Neutrophil (primary cell): ENCODE measurements at regions not wholly inside any gene's neighbourhood (a gene's known extent, or its start where the extent isn't known, plus 50 kb on each side); places are given as distances from the start of the nearest gene placed in this dataset.

ENCODE experiments used
- H3K27ac ChIP-seq: fragments of 200-600 bp; sonication (generic); 2 replicates; pipeline ENCODE4 v1.5.1; 2016; ENCODE audit warnings: mild to moderate bottlenecking, moderate library complexity
- H3K27me3 ChIP-seq: fragments of 200-600 bp; sonication (generic); 2 replicates; pipeline ENCODE4 v1.6.0; 2016; ENCODE audit warnings: mild to moderate bottlenecking
- H3K36me3 ChIP-seq: fragments of 200-600 bp; sonication (generic); 2 replicates; pipeline ENCODE4 v1.5.1; 2017
- H3K4me1 ChIP-seq, 2 experiments: fragments of 200-600 bp in 1 of 2; sonication (generic) in 1 of 2; 1 replicate in 1 of 2; 2 replicates in 1 of 2; pipeline versions ENCODE4 v1.5.1 to v1.6.1; 2013 to 2016; ENCODE audit warnings: low read depth in 1 of 2, low read length in 1 of 2, mild to moderate bottlenecking in 1 of 2, moderate library complexity in 1 of 2; ENCODE audit not compliant: control insufficient read depth in 1 of 2, insufficient read depth in 1 of 2
- H3K4me3 ChIP-seq, 2 experiments: fragments of 200-600 bp in 1 of 2; sonication (generic) in 1 of 2; 1 replicate in 1 of 2; 2 replicates in 1 of 2; pipeline ENCODE4 v1.5.1; 2013 to 2016; ENCODE audit warnings: low read depth in 1 of 2, low read length in 1 of 2, mild to moderate bottlenecking in 1 of 2, moderate library complexity in 1 of 2
- H3K9me3 ChIP-seq: fragments of 200-600 bp; sonication (generic); 2 replicates; pipeline ENCODE4 v1.5.1; 2016
- TF ChIP-seq, protein P1 (sequence below): fragments of 200-600 bp; sonication (generic); IDR thresholded peaks from 2 replicates; pipeline ENCODE4 v1.5.1; 2016; ENCODE audit warnings: antibody characterized with exemption

GRCh38 chr5:163993126-163993525, 487.7 kb downstream of the MAT2B start:
- no peak overlapping the region for H3K4me3 ChIP-seq
- H3K27ac ChIP-seq = no peak overlapping the region
- no peaks in the 10 kb centered on the region for H3K4me1 ChIP-seq
- H3K27me3 ChIP-seq = no peaks in the 10 kb centered on the region
- H3K36me3 ChIP-seq = no peaks in the 10 kb centered on the region
- H3K9me3 ChIP-seq = no peaks in the 10 kb centered on the region
- TF ChIP-seq, protein P1, sequence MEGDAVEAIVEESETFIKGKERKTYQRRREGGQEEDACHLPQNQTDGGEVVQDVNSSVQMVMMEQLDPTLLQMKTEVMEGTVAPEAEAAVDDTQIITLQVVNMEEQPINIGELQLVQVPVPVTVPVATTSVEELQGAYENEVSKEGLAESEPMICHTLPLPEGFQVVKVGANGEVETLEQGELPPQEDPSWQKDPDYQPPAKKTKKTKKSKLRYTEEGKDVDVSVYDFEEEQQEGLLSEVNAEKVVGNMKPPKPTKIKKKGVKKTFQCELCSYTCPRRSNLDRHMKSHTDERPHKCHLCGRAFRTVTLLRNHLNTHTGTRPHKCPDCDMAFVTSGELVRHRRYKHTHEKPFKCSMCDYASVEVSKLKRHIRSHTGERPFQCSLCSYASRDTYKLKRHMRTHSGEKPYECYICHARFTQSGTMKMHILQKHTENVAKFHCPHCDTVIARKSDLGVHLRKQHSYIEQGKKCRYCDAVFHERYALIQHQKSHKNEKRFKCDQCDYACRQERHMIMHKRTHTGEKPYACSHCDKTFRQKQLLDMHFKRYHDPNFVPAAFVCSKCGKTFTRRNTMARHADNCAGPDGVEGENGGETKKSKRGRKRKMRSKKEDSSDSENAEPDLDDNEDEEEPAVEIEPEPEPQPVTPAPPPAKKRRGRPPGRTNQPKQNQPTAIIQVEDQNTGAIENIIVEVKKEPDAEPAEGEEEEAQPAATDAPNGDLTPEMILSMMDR = no peak

DNA sequence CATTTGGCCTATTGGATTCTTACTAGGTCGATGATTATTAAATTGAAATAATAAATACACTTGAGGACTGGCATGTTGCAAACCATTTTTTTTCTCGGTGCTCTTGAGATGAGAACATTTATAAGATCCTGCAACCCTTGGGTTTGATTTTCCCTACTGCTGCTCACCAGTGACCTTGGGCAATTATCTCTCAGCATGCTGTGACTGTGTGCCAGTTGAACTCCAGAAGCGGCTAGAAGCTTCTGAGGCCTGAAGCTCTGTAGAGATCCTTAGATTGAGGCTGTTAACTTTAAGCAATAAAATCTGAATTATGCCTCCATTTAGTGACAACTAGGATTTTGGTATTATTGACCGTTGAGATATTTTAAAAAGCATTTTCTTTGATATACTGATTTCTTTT, 489.8 kb downstream of the MAT2B start:
- Histone ChIP-seq H3K9me3 (no peaks in the 10 kb centered on the region), H3K27ac (no peak overlapping the region), H3K4me3 (no peak overlapping the region), H3K27me3 (no peaks in the 10 kb centered on the region), H3K4me1 (peaks cover 3 to 4% of the 10 kb centered on the region in 2 experiments), H3K36me3 (no peaks in the 10 kb centered on the region)
- TF ChIP-seq, protein P1 = no peak

DNA sequence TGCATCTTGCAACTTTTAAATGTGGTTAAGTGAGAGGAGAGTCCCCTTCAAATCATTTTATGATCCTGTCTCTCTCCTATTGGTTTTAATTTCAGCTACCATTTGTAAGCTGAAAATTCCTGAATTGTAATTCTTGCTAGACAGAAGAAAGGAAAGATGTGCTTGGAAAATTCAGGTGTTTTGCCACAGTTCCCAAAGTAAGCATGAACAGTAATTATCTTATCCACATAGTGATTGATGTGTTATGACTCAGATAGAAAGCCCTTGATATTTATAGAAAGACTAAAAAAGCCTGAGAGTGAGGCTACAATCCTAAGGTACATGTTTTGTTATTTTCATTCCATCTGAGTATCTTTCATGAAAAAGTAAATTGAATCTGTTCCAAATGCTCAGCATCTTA, 492.5 kb downstream of the MAT2B start:
- H3K27me3 ChIP-seq = no peaks in the 10 kb centered on the region
- no peak overlapping the region for H3K4me3 ChIP-seq
- H3K4me1 ChIP-seq = peaks cover 5 to 6% of the 10 kb centered on the region in 2 experiments
- H3K36me3 ChIP-seq = no peaks in the 10 kb centered on the region
- H3K9me3 ChIP-seq = no peaks in the 10 kb centered on the region
- TF ChIP-seq, protein P1 = no peak
- no peak overlapping the region for H3K27ac ChIP-seq

DNA sequence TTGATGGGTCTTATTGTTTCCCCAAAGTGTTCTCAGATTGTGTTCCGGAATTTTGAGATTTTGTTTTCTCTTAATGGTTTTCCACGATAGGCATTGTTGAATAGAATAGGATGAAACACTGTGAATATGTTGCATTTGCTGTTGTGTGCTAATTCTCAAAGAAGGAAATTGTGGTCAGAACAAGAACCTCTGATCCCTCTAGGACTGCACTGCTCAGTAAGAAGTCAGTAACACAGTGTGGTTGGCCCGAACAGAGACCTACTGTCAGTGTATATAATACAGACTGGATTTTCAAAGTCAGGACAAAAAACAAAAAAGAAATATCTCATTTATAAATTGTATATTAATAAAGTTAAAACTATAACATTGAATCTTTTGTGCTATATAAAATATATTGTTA, 494.8 kb downstream of the MAT2B start:
- TF ChIP-seq, protein P1 = no peak
- Histone ChIP-seq H3K4me3 (no peak overlapping the region), H3K4me1 (peaks cover 5 to 6% of the 10 kb centered on the region in 2 experiments), H3K36me3 (no peaks in the 10 kb centered on the region), H3K27ac (no peak overlapping the region), H3K27me3 (no peaks in the 10 kb centered on the region), H3K9me3 (no peaks in the 10 kb centered on the region)

DNA sequence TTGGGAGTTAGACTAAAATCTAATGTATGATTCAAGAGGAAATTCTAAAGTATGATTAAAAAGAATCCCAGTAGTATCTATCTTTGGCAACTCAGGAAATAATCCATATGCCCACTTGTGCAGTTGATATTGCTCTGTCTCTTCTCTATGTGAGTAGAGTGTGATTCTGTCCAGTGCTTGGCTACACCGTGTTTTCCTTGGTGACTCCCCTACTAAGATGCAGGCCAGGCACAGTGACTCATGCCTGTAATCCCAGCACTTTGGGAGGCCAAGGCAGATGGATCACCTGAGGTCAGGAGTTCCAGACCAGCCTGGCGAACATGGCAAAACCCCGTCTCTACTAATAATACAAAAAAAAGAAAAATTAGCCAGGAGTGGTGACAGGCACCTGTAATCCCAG, 495.4 kb downstream of the MAT2B start:
- Histone ChIP-seq H3K27ac (no peak overlapping the region), H3K4me3 (no peak overlapping the region), H3K4me1 (peaks cover 5 to 6% of the 10 kb centered on the region in 2 experiments), H3K36me3 (no peaks in the 10 kb centered on the region), H3K27me3 (no peaks in the 10 kb centered on the region), H3K9me3 (no peaks in the 10 kb centered on the region)
- TF ChIP-seq, protein P1 = no peak

DNA sequence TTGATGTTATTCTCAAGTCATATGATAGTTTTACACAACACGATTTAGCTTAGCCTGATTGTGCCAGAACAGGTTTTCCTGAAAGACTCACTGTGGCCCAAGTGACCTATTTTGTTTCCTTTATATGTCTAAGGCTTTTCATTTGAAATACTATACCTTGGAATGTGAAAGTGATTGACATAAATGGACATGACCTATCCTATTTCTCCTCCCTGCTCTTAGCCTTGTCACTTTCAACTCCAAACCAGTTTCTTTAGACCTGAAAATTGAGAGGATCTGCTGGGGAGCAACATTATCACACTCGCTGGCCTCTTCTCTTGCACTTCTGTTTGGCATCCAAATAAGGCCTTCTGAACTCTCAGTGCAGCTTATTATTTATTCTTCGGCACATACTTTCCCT, 496.8 kb downstream of the MAT2B start:
- Histone ChIP-seq H3K4me3 (no peak overlapping the region), H3K9me3 (no peaks in the 10 kb centered on the region), H3K27me3 (no peaks in the 10 kb centered on the region), H3K36me3 (no peaks in the 10 kb centered on the region), H3K27ac (no peak overlapping the region), H3K4me1 (peaks cover 5 to 6% of the 10 kb centered on the region in 2 experiments)
- TF ChIP-seq, protein P1 = no peak
